Calu3 (cell line): ENCODE measurements at regions not wholly inside any gene's neighbourhood (a gene's known extent, or its start where the extent isn't known, plus 50 kb on each side); places are given as distances from the start of the nearest gene placed in this dataset.
"Not testable (repeated sequence)": the region's sequence is repeated elsewhere in the genome, so short reads cannot be mapped to it uniquely, and the experiment has no call there.

Experiments
- BruUV-seq: library from RNA; stranded (reverse); fragments of 400-500 nt; replicated peaks from 2 replicates; lab custom pipeline; 2021; lab: Mats Ljungman, UMichigan
- CTCF ChIA-PET: fragments of 300-600 bp; sonication (Branson Sonifier 250); formaldehyde crosslinking; loops from one replicate; lab custom pipeline; 2022; ENCODE audit warnings: antibody characterized with exemption; lab: Charles Lee
- DNase-seq: peaks from one replicate; pipeline ENCODE4 v3.0.0; 2022
- H3K27ac Mint-ChIP-seq: one replicate; pipeline ENCODE4 v1.8.0; 2022; ENCODE audit warnings: mixed read lengths; ENCODE audit not compliant: unreplicated experiment
- H3K27me3 Mint-ChIP-seq: one replicate; pipeline ENCODE4 v1.8.0; 2022; ENCODE audit warnings: mixed read lengths; ENCODE audit not compliant: unreplicated experiment
- H3K36me3 Mint-ChIP-seq: one replicate; pipeline ENCODE4 v1.8.0; 2022; ENCODE audit warnings: mild to moderate bottlenecking, moderate library complexity, mixed read lengths; ENCODE audit not compliant: insufficient read depth, unreplicated experiment
- H3K4me1 Mint-ChIP-seq: one replicate; pipeline ENCODE4 v1.8.0; 2022; ENCODE audit warnings: mild to moderate bottlenecking, low read depth, mixed read lengths; ENCODE audit not compliant: unreplicated experiment
- H3K4me3 Mint-ChIP-seq: one replicate; pipeline ENCODE4 v1.8.0; 2022; ENCODE audit warnings: mild to moderate bottlenecking, low read depth, moderate library complexity, mixed read lengths; ENCODE audit not compliant: unreplicated experiment
- H3K9me3 Mint-ChIP-seq: one replicate; pipeline ENCODE4 v1.8.0; 2022; ENCODE audit warnings: low read depth, mixed read lengths; ENCODE audit not compliant: unreplicated experiment
- intact Hi-C: fragments of 100-400 bp; cut with micrococcal nuclease; formaldehyde crosslinking; loops from one replicate; pipeline ENCODE4 v1.10.0; 2022; ENCODE audit not compliant: unreplicated experiment
- TF ChIP-seq, protein P1 (sequence below): fragments of 200-600 bp; IDR thresholded peaks from one replicate; pipeline ENCODE4 v1.8.0; 2022; ENCODE audit warnings: antibody characterized with exemption; ENCODE audit not compliant: unreplicated experiment

- TF ChIP-seq, protein P1, sequence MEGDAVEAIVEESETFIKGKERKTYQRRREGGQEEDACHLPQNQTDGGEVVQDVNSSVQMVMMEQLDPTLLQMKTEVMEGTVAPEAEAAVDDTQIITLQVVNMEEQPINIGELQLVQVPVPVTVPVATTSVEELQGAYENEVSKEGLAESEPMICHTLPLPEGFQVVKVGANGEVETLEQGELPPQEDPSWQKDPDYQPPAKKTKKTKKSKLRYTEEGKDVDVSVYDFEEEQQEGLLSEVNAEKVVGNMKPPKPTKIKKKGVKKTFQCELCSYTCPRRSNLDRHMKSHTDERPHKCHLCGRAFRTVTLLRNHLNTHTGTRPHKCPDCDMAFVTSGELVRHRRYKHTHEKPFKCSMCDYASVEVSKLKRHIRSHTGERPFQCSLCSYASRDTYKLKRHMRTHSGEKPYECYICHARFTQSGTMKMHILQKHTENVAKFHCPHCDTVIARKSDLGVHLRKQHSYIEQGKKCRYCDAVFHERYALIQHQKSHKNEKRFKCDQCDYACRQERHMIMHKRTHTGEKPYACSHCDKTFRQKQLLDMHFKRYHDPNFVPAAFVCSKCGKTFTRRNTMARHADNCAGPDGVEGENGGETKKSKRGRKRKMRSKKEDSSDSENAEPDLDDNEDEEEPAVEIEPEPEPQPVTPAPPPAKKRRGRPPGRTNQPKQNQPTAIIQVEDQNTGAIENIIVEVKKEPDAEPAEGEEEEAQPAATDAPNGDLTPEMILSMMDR = no peak
- H3K27ac Mint-ChIP-seq = no peak overlapping the region
Observed at GRCh38 chr4:81786063-81786763, 314.5 kb upstream of the RASGEF1B start.

DNA sequence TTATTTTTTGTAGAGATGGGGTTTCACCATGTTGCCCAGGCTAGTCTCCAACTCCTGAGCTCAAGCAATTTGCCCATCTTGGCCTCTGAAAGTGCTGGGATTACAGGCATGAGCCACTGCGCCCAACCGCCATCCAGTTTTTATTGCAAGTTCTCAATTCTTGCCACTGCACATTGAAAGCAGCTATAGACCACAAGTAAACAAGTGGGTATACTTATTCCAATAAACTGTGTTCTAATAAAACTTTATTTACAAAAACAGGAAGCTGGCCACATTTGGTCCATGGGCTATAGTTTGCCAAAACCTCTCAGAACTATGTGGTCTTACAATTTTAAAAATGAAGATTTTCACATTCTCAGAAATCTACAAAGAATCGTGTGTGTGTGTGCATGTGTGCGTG lies 313.6 kb upstream of the RASGEF1B start:
- no TSS peak for BruUV-seq
- H3K27ac Mint-ChIP-seq = no peak overlapping the region
- TF ChIP-seq, protein P1 = no peak
- CTCF ChIA-PET = no interaction called here
- no peaks in the 10 kb centered on the region for H3K9me3 Mint-ChIP-seq
- no peak overlapping the region for H3K4me3 Mint-ChIP-seq
- intact Hi-C loops = no loop called here
- H3K4me1 Mint-ChIP-seq = peaks cover 9% of the 10 kb centered on the region
- peaks cover 4% of the 10 kb centered on the region for H3K36me3 Mint-ChIP-seq
- DNase-seq = no peak
- no peaks in the 10 kb centered on the region for H3K27me3 Mint-ChIP-seq

More at GRCh38 chr4:81786063-81786763, 314.5 kb upstream of the RASGEF1B start:
- peaks cover 4% of the 10 kb centered on the region for H3K36me3 Mint-ChIP-seq
- CTCF ChIA-PET = no interaction called here
- intact Hi-C loops = no loop called here
- H3K4me1 Mint-ChIP-seq = peaks cover 9% of the 10 kb centered on the region
- H3K4me3 Mint-ChIP-seq = no peak overlapping the region
- no peaks in the 10 kb centered on the region for H3K27me3 Mint-ChIP-seq
- DNase-seq = no peak
- BruUV-seq = no TSS peak
- no peaks in the 10 kb centered on the region for H3K9me3 Mint-ChIP-seq

GRCh38 chr4:81783558-81783957 lies 311.9 kb upstream of the RASGEF1B start:
- no peaks in the 10 kb centered on the region for H3K36me3 Mint-ChIP-seq
- no peak overlapping the region for H3K27ac Mint-ChIP-seq
- TF ChIP-seq, protein P1 = no peak
- peaks cover 9% of the 10 kb centered on the region for H3K4me1 Mint-ChIP-seq
- BruUV-seq = no TSS peak
- intact Hi-C loops = no loop called here
- DNase-seq = no peak
- CTCF ChIA-PET = no interaction called here
- no peak overlapping the region for H3K4me3 Mint-ChIP-seq
- no peaks in the 10 kb centered on the region for H3K9me3 Mint-ChIP-seq
- no peaks in the 10 kb centered on the region for H3K27me3 Mint-ChIP-seq

- no peak overlapping the region for H3K4me3 Mint-ChIP-seq
- TF ChIP-seq, protein P1 = no peak
- intact Hi-C loops = no loop called here
- no peaks in the 10 kb centered on the region for H3K9me3 Mint-ChIP-seq
- no peak for DNase-seq
- H3K27me3 Mint-ChIP-seq = no peaks in the 10 kb centered on the region
- peaks cover 6% of the 10 kb centered on the region for H3K4me1 Mint-ChIP-seq
- CTCF ChIA-PET = no interaction called here
- BruUV-seq = no TSS peak
- no peak overlapping the region for H3K27ac Mint-ChIP-seq
- no peaks in the 10 kb centered on the region for H3K36me3 Mint-ChIP-seq
Observed at GRCh38 chr4:81781799-81782198, 310.1 kb upstream of the RASGEF1B start.

GRCh38 chr4:81777718-81778117 lies 306.0 kb upstream of the RASGEF1B start:
- H3K27me3 Mint-ChIP-seq, intact Hi-C loops, BruUV-seq, H3K4me3 Mint-ChIP-seq, DNase-seq, H3K9me3 Mint-ChIP-seq, CTCF ChIA-PET, H3K36me3 Mint-ChIP-seq, H3K4me1 Mint-ChIP-seq, H3K27ac Mint-ChIP-seq: not testable (repeated sequence)
